Effector CD8-positive, alpha-beta T cell (primary cell): ENCODE measurements at regions not wholly inside any gene's neighbourhood (a gene's known extent, or its start where the extent isn't known, plus 50 kb on each side); places are given as distances from the start of the nearest gene placed in this dataset.

ENCODE experiments used
- DNase-seq: peaks from one replicate; lab custom pipeline; 2025; lab: John Stamatoyannopoulos, UW

DNA sequence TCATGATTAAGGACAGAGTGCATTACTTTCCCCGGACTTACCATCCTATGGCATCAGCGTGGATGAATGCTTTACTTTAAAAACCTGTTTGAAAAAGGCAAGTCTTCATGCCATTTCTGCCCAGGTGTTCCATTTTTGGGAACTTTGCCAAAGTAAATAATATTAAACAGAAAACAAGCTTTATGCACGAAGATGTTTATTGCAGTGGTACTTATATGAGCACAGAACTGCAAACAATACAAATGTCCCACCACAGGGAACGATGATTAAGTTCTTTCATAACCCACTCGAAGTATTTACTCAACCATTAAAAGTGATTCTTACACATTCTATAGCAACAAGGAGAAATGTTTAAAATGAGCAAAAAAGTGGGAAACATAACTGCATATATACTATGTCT lies 109.7 kb upstream of the GDF10 start:
- no peak for DNase-seq

GRCh38 chr10:47190802-47191450 lies 109.1 kb upstream of the GDF10 start:
- DNase-seq, result no peak

DNA sequence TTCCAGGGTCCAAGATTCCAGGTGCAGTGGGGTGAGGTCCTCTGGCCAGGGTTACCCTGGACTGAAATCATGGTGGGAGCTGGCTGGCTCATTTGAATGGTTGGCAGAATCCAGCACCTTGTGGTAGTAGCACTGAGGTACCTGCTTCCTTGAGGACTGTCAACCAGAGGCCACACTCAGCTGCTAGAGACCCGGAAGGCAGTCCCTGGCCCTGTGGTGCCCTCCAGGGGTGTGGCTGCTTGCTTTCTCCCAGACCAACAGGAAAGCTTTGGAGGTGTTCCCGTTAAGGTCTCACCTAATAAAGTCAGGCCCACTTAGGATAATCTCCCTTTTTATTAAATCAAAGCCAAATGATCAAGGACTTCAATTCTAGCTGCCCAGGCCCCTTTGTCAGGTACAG lies 107.7 kb upstream of the GDF10 start:
- no peak for DNase-seq

DNA sequence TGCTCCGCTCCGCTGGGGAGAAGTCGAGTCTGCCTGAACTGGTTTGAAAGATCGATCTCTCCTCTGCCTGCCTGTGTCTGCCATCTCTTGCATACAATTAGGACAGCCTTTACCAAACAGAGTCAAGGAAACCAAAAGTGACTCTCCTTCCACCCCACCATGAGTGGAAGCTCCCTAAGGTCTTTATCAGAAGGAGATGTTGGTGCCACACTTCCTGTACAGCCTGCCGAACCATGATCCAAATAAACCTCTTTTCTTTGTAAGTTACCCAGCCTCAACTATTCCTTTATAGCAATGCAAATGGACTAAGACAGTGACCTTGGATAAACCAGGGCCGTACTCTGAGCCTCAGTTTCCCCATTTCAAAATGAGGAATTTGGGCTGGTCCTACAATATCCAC lies 106.3 kb upstream of the GDF10 start:
- DNase-seq, result no peak

GRCh38 chr10:47195274-47195885 lies 104.6 kb upstream of the GDF10 start:
- DNase-seq, result no peak

DNA sequence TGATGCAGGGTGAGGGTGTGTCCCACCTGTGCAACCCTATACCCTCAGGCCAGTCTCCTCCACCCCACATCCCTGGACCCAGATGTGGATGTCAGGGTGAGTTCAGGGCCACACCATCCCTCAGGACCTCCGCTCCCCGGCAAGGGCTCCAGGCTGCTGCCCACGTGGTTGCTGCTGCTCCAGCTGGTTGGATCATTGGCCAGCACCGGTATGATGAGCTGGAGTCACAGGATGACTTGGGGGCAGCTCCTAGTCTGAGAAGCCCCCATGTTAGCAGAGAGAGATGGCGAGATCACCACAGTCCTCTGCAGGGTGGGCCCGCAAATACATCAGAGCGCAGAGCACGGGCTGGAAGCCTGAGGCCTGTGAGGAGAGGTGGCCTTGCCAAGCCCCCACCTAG lies 103.3 kb upstream of the GDF10 start:
- DNase-seq, result no peak

GRCh38 chr10:47198221-47198620 lies 101.8 kb upstream of the GDF10 start:
- DNase-seq, result no peak

- no peak for DNase-seq
These were observed 94.8 kb upstream of the GDF10 start for GRCh38 chr10:47205192-47205591.

- DNase-seq, result no peak
These were observed 93.3 kb upstream of the GDF10 start for GRCh38 chr10:47206449-47207280.

DNA sequence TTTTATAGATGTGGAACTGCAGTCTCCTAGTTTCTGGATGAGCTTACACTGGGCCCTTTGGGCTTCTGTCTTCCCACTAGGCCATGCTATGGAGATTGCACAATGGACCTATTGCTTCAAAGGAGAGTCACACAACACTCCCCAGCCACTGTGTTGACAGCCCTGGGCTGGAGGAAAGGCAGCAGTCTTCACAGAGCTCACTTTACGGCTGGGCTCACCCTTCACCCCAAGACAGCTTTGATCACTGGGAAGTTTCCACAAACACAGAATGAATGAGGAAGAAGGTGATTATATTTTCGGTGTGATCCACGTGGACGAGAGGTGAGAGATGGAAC lies 92.7 kb upstream of the GDF10 start:
- DNase-seq, result no peak

DNA sequence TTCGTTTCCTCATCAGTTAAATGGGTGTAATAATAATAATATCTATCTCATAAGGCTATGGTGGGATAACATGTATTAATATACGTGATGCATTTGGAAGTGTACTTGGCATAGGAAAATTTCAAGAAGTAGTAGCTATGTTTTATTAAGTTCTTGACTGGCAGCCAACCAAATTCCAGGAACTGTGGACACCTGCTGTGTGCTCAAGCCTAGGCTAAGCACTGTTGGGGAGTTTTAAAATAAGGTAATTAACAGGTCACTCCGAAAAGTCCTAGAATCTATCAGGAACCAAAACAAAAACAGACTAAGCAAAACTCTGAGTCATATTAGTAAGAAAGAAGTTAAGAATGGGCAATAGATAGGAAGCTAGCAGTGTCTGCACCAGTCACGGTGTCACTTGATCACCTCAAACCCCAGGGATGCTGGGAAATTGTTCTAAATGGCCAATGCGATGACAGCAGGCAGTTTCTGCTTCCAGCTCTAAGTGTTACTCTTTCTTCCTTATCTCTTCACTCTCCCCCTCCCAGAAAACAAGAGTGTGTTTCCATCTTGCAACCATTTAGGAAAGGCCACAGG lies 92.0 kb upstream of the GDF10 start:
- DNase-seq, result no peak

GRCh38 chr10:47209466-47209865 lies 90.5 kb upstream of the GDF10 start:
- DNase-seq, result no peak

- DNase-seq, result no peak
These were observed 85.5 kb upstream of the GDF10 start for GRCh38 chr10:47214520-47214919.

DNA sequence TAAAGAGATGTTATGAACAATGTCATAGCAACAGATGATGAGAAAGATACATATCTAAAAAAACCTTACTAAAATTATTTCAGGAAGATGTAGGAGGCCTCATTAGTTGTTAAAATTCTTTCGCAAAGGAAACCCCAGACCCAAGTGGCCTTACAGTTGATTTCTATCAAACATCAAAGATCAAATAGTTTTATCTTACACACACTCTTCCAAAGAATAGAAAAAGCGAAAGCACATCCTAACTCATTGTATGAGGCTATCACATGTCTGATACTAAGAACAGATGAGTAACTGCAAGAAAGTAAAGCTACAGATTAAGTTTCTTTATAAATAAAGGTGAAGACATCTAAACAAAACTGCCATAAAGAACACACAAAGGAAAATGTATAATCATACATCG lies 82.9 kb upstream of the GDF10 start:
- no peak for DNase-seq

GRCh38 chr10:47218803-47219202 lies 81.2 kb upstream of the GDF10 start:
- DNase-seq, result no peak

DNA sequence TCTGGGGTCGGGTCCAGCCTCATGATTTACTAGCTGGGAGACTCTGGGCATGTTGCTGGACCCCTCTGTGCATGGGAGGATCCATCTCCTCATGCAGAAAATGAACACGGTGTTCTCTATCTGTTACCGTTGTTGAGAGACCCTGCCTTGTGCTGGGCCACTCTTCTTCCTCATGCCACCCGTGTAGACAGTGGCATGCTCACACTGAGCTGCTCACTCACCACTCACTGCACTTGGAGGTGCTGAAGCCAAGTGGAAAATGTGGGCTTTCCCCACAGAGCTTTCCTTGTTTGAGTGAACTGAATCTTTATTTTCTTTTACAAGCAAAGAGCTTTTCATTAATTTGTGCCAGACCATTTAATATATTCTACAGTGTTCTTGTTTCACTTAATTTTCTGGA lies 77.5 kb upstream of the GDF10 start:
- DNase-seq, result no peak

- no peak for DNase-seq
These were observed 76.8 kb upstream of the GDF10 start for GRCh38 chr10:47223236-47223635.

- DNase-seq, result no peak
These were observed 75.3 kb upstream of the GDF10 start for GRCh38 chr10:47224546-47225218.

- DNase-seq, result no peak
These were observed 74.6 kb upstream of the GDF10 start for GRCh38 chr10:47225219-47225927.

DNA sequence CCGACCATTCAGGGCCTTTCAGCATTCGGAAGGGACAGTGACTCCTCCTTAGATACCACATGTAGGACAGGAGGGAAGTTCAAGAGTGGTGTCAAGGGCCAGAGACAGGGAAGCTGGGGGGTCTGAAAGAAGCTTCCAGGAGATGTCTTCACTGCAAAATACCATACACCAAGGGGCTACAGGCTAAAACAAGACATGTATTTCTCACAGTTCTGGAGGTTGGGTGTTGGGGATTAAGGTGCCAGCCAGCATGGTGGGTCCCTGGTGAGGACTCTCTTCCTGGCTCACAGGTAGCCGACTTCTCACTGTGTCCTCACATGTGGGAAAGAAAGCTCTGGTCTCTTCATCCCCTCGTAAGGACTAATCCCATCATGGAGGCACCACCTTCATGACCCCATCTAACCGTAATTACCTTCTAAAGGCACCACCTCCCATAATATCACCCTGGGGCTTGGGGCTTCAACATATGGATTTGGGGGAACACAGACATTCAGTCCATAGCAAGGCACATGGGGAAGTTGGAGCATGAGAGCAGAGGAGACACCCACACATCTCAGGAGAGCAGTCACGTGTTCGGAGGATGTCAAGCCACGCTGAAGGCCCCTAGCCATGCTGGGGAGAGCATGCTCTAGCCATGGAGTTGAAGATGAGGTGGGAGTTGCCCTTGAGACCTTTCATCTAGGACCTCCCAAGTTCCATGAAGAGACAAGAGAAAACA lies 73.9 kb upstream of the GDF10 start:
- no peak for DNase-seq

- DNase-seq, result no peak
These were observed 69.5 kb upstream of the GDF10 start for GRCh38 chr10:47230482-47230881.
